H1 (cell line): ENCODE measurements at regions not wholly inside any gene's neighbourhood (a gene's known extent, or its start where the extent isn't known, plus 50 kb on each side); places are given as distances from the start of the nearest gene placed in this dataset.
A peak's percentile ranks its signal among the peaks of the same experiment; 100 is the strongest.

Experiments
- CTCF ChIA-PET: fragments of 300-600 bp; sonication (Branson Sonifier 250); formaldehyde crosslinking; loops from one replicate; lab custom pipeline; 2021; ENCODE audit not compliant: partially characterized antibody; lab: Charles Lee
- POLR2A ChIA-PET: fragments of 300-600 bp; sonication (Branson Sonifier 250); formaldehyde crosslinking; loops from one replicate; lab custom pipeline; 2021; ENCODE audit warnings: inconsistent platforms; ENCODE audit not compliant: partially characterized antibody; lab: Charles Lee
- DNase-seq, 2 experiments: peaks; one replicate each; pipeline versions ENCODE4 v3.0.0 to v3.0.0-alpha.2; 2010 to 2022; ENCODE audit warnings: low spot score in 2 of 2, low read depth in 1 of 2, mixed read lengths in 1 of 2
- FAIRE-seq: peaks from 2 replicates; lab custom pipeline; 2011; peaks lifted over from hg19 to GRCh38; lab: Jason Lieb, UNC
- H2AFZ ChIP-seq: 2 replicates; pipeline ENCODE4 v1.8.1; 2012; ENCODE audit warnings: low read length, inconsistent platforms
- H2AK5ac ChIP-seq: 2 replicates; pipeline ENCODE4 v1.6.1; 2013; ENCODE audit warnings: low read depth, low read length
- H2BK120ac ChIP-seq: replicated peaks from 2 replicates; pipeline ENCODE3; 2013; ENCODE audit warnings: low read depth, low read length, inconsistent platforms
- H2BK12ac ChIP-seq: 2 replicates; pipeline ENCODE4 v1.6.1; 2013; ENCODE audit warnings: low read depth, low read length
- H2BK15ac ChIP-seq: 2 replicates; pipeline ENCODE4 v1.6.1; 2013; ENCODE audit warnings: low read length
- H2BK20ac ChIP-seq: 2 replicates; pipeline ENCODE4 v1.6.1; 2013; ENCODE audit warnings: low read length
- H2BK5ac ChIP-seq: 2 replicates; pipeline ENCODE4 v1.6.1; 2013; ENCODE audit warnings: low read depth, low read length
- H3K14ac ChIP-seq: 2 replicates; pipeline ENCODE4 v1.6.1; 2013; ENCODE audit warnings: inconsistent platforms; ENCODE audit not compliant: insufficient read length
- H3K18ac ChIP-seq: 2 replicates; pipeline ENCODE4 v1.6.1; 2013; ENCODE audit warnings: low read length; ENCODE audit errors: extremely low read depth
- H3K23ac ChIP-seq: 2 replicates; pipeline ENCODE4 v1.6.1; 2013; ENCODE audit warnings: inconsistent platforms; ENCODE audit not compliant: insufficient read length
- H3K23me2 ChIP-seq: 2 replicates; pipeline ENCODE4 v1.6.1; 2013; ENCODE audit warnings: low read depth, low read length
- H3K27ac ChIP-seq: 2 replicates; pipeline ENCODE4 v1.6.1; 2011; ENCODE audit warnings: low read depth, low read length, inconsistent platforms
- H3K27me3 ChIP-seq, 4 experiments: replicated peaks in 1 of 4; 1 replicate in 1 of 4; 2 replicates in 3 of 4; pipeline versions ENCODE4 v1.6.1 to v1.8.1; 2011 to 2013; ENCODE audit warnings: low read length in 3 of 4, mild to moderate bottlenecking in 3 of 4, inconsistent platforms in 2 of 4, mixed read lengths in 2 of 4, moderate library complexity in 1 of 4; ENCODE audit not compliant: control insufficient read depth in 3 of 4, insufficient read depth in 3 of 4; ENCODE audit errors: extremely low read depth in 1 of 4
- H3K36me3 ChIP-seq, 4 experiments: 2 replicates each; pipeline versions ENCODE4 v1.6.1 to v1.8.1; 2011 to 2013; ENCODE audit warnings: mild to moderate bottlenecking in 4 of 4, low read length in 3 of 4, moderate library complexity in 2 of 4, control low read depth in 1 of 4, inconsistent platforms in 1 of 4; ENCODE audit not compliant: insufficient read depth in 4 of 4, control insufficient read depth in 2 of 4
- H3K4ac ChIP-seq: replicated peaks from 2 replicates; pipeline ENCODE3; 2013; ENCODE audit warnings: low read length, low read depth, mixed read lengths, inconsistent platforms; ENCODE audit not compliant: insufficient read length
- H3K4me1 ChIP-seq, 4 experiments: replicated peaks in 1 of 4; 1 replicate in 1 of 4; 2 replicates in 3 of 4; pipeline versions ENCODE4 v1.6.1 to v1.8.1; 2011 to 2013; ENCODE audit warnings: low read length in 3 of 4, inconsistent platforms in 2 of 4, mixed read lengths in 1 of 4; ENCODE audit not compliant: insufficient read depth in 4 of 4, control insufficient read depth in 3 of 4
- H3K4me2 ChIP-seq, 2 experiments: 2 replicates each; pipeline versions ENCODE4 v1.6.1 to v1.8.1; 2011 to 2013; ENCODE audit warnings: low read depth in 2 of 2, low read length in 2 of 2, control low read depth in 1 of 2, inconsistent platforms in 1 of 2, mild to moderate bottlenecking in 1 of 2; ENCODE audit not compliant: insufficient read depth in 1 of 2
- H3K4me3 ChIP-seq, 4 experiments: fragments of 200-600, 300-600 bp in 1 of 4; sonication (generic), shearing (Covaris generic), sonication (Bioruptor Twin) in 1 of 4; 2 replicates each; pipeline versions ENCODE4 v1.5.1 to v1.8.1; 2011 to 2016; ENCODE audit warnings: low read length in 4 of 4, low read depth in 3 of 4, control low read depth in 2 of 4, inconsistent platforms in 2 of 4, mild to moderate bottlenecking in 2 of 4, mixed read lengths in 1 of 4, moderate library complexity in 1 of 4; ENCODE audit not compliant: insufficient read depth in 2 of 4; ENCODE audit errors: extremely low read depth in 1 of 4
- H3K56ac ChIP-seq: replicated peaks from 2 replicates; pipeline ENCODE3; 2013; ENCODE audit warnings: low read depth, mild to moderate bottlenecking, mixed read lengths, low read length, inconsistent platforms; ENCODE audit not compliant: insufficient read length
- H3K79me1 ChIP-seq: 2 replicates; pipeline ENCODE4 v1.6.1; 2013; ENCODE audit warnings: low read depth, low read length, control low read depth
- H3K79me2 ChIP-seq, 2 experiments: 2 replicates each; pipeline versions ENCODE4 v1.6.1 to v1.8.1; 2012 to 2013; ENCODE audit warnings: low read length in 2 of 2, mild to moderate bottlenecking in 2 of 2, inconsistent platforms in 1 of 2; ENCODE audit not compliant: insufficient read depth in 2 of 2, control insufficient read depth in 1 of 2
- H3K9ac ChIP-seq, 4 experiments: replicated peaks in 1 of 4; 1 replicate in 1 of 4; 2 replicates in 3 of 4; pipeline versions ENCODE4 v1.6.1 to v1.8.1; 2011 to 2013; ENCODE audit warnings: low read depth in 3 of 4, low read length in 3 of 4, control low read depth in 2 of 4, mild to moderate bottlenecking in 2 of 4, moderate library complexity in 2 of 4, inconsistent platforms in 1 of 4; ENCODE audit errors: extremely low read depth in 1 of 4
- H3K9me3 ChIP-seq, 2 experiments: 2 replicates each; pipeline versions ENCODE4 v1.6.1 to v1.8.1; 2012 to 2013; ENCODE audit warnings: mild to moderate bottlenecking in 2 of 2, moderate library complexity in 2 of 2, control low read depth in 1 of 2, inconsistent platforms in 1 of 2, low read depth in 1 of 2, low read length in 1 of 2, mixed read lengths in 1 of 2; ENCODE audit not compliant: insufficient read depth in 2 of 2
- H4K20me1 ChIP-seq, 2 experiments: replicated peaks in 1 of 2; 2 replicates each; pipeline versions ENCODE3 to v1.8.1; 2011 to 2013; ENCODE audit warnings: inconsistent platforms in 2 of 2, low read length in 2 of 2, mild to moderate bottlenecking in 1 of 2; ENCODE audit not compliant: insufficient read depth in 2 of 2, control insufficient read depth in 1 of 2
- H4K5ac ChIP-seq: 2 replicates; pipeline ENCODE4 v1.6.1; 2013; ENCODE audit warnings: low read length, low read depth, mixed read lengths, inconsistent platforms; ENCODE audit not compliant: insufficient read length
- H4K8ac ChIP-seq: 2 replicates; pipeline ENCODE4 v1.8.0; 2013; ENCODE audit warnings: mild to moderate bottlenecking, moderate library complexity, low read length, inconsistent platforms; ENCODE audit not compliant: insufficient read depth; ENCODE audit errors: extremely low read depth
- H4K91ac ChIP-seq: replicated peaks from 2 replicates; pipeline ENCODE3; 2013; ENCODE audit warnings: low read length, mixed read lengths, inconsistent platforms; ENCODE audit not compliant: insufficient read length
- BACH1 ChIP-seq: IDR thresholded peaks from 2 replicates; pipeline ENCODE4 v1.6.1; 2012; ENCODE audit warnings: low read length, improper control_type of control experiment
- CEBPB ChIP-seq: IDR thresholded peaks from 2 replicates; pipeline ENCODE4 v1.6.1; 2012; ENCODE audit warnings: low read depth, low read length
- CHD2 ChIP-seq: IDR thresholded peaks from 2 replicates; pipeline ENCODE4 v1.6.1; 2012; ENCODE audit warnings: low read length, improper control_type of control experiment
- NRF1 ChIP-seq: IDR thresholded peaks from 2 replicates; pipeline ENCODE4 v1.6.1; 2011; ENCODE audit warnings: mild to moderate bottlenecking, low read depth, low read length, improper control_type of control experiment
- SIRT6 ChIP-seq: IDR thresholded peaks from one replicate; pipeline ENCODE4 v1.7.1; 2012; ENCODE audit warnings: low read length, inconsistent platforms
- SP1 ChIP-seq: IDR thresholded peaks from 2 replicates; pipeline ENCODE4 v1.6.1; 2011; ENCODE audit warnings: low read depth, low read length
- TBP ChIP-seq: IDR thresholded peaks from 2 replicates; pipeline ENCODE4 v1.6.1; 2011; ENCODE audit warnings: low read depth, low read length, improper control_type of control experiment
- TCF12 ChIP-seq: IDR thresholded peaks from 2 replicates; pipeline ENCODE4 v1.6.1; 2011; ENCODE audit warnings: low read depth, mild to moderate bottlenecking, low read length
- WGBS, 2 experiments: shearing (Covaris generic) in 1 of 2; methylation state at CpG; one replicate each; pipeline versions ENCODE4 v1.1.6 to v1.1.7; 2013 to 2015; ENCODE audit warnings: low lambda C conversion rate in 2 of 2, mixed read lengths in 2 of 2, inconsistent platforms in 1 of 2, low coverage in 1 of 2, missing lambda C conversion rate in 1 of 2; ENCODE audit not compliant: insufficient replicate concordance in 2 of 2, insufficient coverage in 1 of 2, insufficient read length in 1 of 2; ENCODE audit errors: extremely low coverage in 1 of 2, missing lambda C conversion rate in 1 of 2; 5-methylcytosine and 5-hydroxymethylcytosine counted together
- TF ChIP-seq, protein P1 (sequence below): IDR thresholded peaks from 2 replicates; pipeline ENCODE4 v1.6.1; 2012; ENCODE audit warnings: inconsistent platforms

DNA sequence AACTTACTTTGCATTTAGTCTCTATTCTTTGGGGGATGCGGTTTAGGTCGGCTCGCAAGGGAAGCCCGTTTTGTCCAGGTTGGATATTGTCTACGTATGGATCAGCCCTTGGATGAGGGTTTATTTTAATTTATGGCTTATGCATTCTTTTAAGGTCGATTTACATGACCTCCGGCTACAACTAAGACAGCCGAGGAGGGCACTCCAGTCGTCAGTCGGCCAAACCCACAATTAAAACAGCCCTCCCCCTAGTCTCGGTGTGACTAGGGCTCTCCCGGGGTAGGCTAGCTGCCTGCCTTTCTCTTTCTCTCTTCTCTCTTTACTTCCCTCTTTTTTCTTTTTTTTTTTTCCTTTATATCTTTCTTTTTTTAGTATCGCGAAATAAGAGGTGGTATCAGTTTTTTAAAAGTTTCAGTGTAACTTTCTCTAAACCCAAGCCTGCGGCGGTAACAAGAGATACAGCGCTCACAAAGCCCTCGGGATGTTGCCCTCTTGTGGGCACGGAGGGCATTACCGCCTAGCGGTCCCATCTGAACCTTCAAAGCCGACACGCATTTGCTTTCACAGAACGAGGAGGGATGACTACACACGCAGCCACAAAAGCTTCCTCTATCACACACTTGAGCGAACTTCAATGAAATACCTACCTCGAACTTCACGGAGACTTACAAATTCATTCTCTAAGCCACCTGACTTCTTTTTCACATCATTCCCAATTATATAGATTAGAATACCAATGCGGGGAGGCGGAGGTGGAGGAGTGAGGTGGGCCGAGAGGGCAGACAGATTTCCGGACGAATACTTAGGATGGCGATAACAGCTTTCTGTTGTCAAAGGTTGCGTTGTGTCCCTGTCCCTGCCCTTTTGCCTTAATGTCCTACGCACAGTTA is 132.3 kb upstream of the C11orf58 start:
- Histone ChIP-seq H2AK5ac (no peak overlapping the region), H4K8ac (no peak overlapping the region), H3K18ac (no peak overlapping the region), H2BK12ac (no peak overlapping the region), H2BK20ac (no peak overlapping the region), H4K20me1 (peaks cover 13 to 19% of the 10 kb centered on the region in 2 experiments), H3K79me1 (no peaks in the 10 kb centered on the region), H3K27me3 (peaks cover 77 to 99% (median 88%) of the 10 kb centered on the region in 4 experiments), H3K36me3 (peaks cover 0 to 6% (median 0%) of the 10 kb centered on the region in 4 experiments; a peak in 1 of 8 replicates), H4K5ac (no peak overlapping the region), H3K4me2 (peak overlapping the region; percentile 82 to 94), H3K4ac (no peak overlapping the region), H3K4me3 (peak overlapping the region; percentile 40 to 72 (median 54); a peak in 7 of 8 replicates), H3K56ac (no peak overlapping the region), H3K23me2 (peaks cover 25% of the 10 kb centered on the region; the same call in 1 of the 2 replicates), H3K14ac (no peak overlapping the region), H2BK5ac (no peak overlapping the region), H2BK120ac (no peak overlapping the region), H3K23ac (no peak overlapping the region), H2AFZ (no peak overlapping the region), H3K9me3 (no peaks in the 10 kb centered on the region), H3K27ac (no peak overlapping the region), H3K79me2 (no peaks in the 10 kb centered on the region), H3K9ac (no peak overlapping the region), H2BK15ac (no peak overlapping the region), H4K91ac (no peak overlapping the region), H3K4me1 (peaks cover 4 to 31% (median 10%) of the 10 kb centered on the region in 4 experiments; a peak in 6 of 7 replicates)
- DNase-seq (peak; percentile 74 to 93), FAIRE-seq (peak; percentile 91)
- 1% methylated on average over 34 of the region's 36 CpGs; no CpG with 5 or more reads in 1 of the 2 experiments for WGBS, 2 experiments
- CTCF ChIA-PET: interaction anchor here (0.7 to 3.6 kb wide), 12 partner anchors 7 to 665 kb away, joined by 3 to 16 read pairs (median 4); no protein-coding TSS in a partner anchor
- POLR2A ChIA-PET: no interaction called here
- no peak for TF ChIP-seq TBP
- TF ChIP-seq BACH1: no peak
- no peak for TF ChIP-seq SP1
- no peak for TF ChIP-seq CEBPB
- TF ChIP-seq, protein P1, sequence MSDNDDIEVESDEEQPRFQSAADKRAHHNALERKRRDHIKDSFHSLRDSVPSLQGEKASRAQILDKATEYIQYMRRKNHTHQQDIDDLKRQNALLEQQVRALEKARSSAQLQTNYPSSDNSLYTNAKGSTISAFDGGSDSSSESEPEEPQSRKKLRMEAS: peak; percentile 47
- TF ChIP-seq TCF12: no peak
- no peak for TF ChIP-seq NRF1
- TF ChIP-seq SIRT6: no peak
- TF ChIP-seq CHD2: no peak
